HCT116 (cell line): ENCODE measurements at regions not wholly inside any gene's neighbourhood (a gene's known extent, or its start where the extent isn't known, plus 50 kb on each side); places are given as distances from the start of the nearest gene placed in this dataset.

Source experiments
- ATAC-seq: fragments of 200-7000 bp; cut with Tn5 transposase; 2 replicates; pipeline ENCODE4 v1.9.1; 2020; ENCODE audit warnings: mild to moderate bottlenecking, moderate library complexity
- BruUV-seq: library from RNA; stranded (reverse); fragments of 400-500 nt; replicated peaks from 2 replicates; lab custom pipeline; 2021; lab: Mats Ljungman, UMichigan
- CTCF ChIA-PET: fragments of 300-600 bp; sonication (Branson Sonifier 250); formaldehyde crosslinking; loops from one replicate; lab custom pipeline; 2021; ENCODE audit warnings: antibody characterized with exemption; lab: Charles Lee
- POLR2A ChIA-PET: fragments of 300-600, 350-600 bp; sonication (Branson Sonifier 250); formaldehyde crosslinking; loops from one replicate; lab custom pipeline; 2021; ENCODE audit warnings: antibody characterized with exemption; lab: Charles Lee
- RAD21 ChIA-PET, 2 experiments: fragments of 300-600 bp; sonication (Branson Sonifier 250); formaldehyde crosslinking; loops; one replicate each; lab custom pipeline; 2023; ENCODE audit warnings: low total read pairs in 2 of 2; ENCODE audit not compliant: uncharacterized antibody in 2 of 2, unreplicated experiment in 2 of 2, low non-redundant PET in 1 of 2; lab: Charles Lee
- DNase-seq: peaks from one replicate; pipeline ENCODE4 v3.0.0-alpha.2; 2010; ENCODE audit warnings: low read depth, low spot score
- H2AFZ ChIP-seq: fragments of 200-600 bp; shearing (Covaris generic), sonication (generic); 2 replicates; pipeline ENCODE4 v1.6.1; 2017; ENCODE audit warnings: low read depth, mixed run types, mixed read lengths, antibody characterized with exemption, low read length; ENCODE audit not compliant: poor library complexity, severe bottlenecking
- H3K27ac ChIP-seq: 2 replicates; pipeline ENCODE4 v1.5.1; 2012; ENCODE audit warnings: low read depth, low read length
- H3K27me3 ChIP-seq: fragments of 200-600 bp; sonication (generic); 2 replicates; pipeline ENCODE4 v1.6.1; 2016; ENCODE audit warnings: mixed run types, low read length, mixed read lengths; ENCODE audit not compliant: insufficient read depth
- H3K36me3 ChIP-seq, 2 experiments: fragments of 200-500 bp in 1 of 2; fragments of 200-600 bp in 1 of 2; sonication (Bioruptor generic) in 1 of 2; sonication (generic) in 1 of 2; 2 replicates each; pipeline versions ENCODE4 v1.5.1 to v1.6.1; 2014 to 2016; ENCODE audit warnings: low read length in 2 of 2, inconsistent platforms in 1 of 2, mixed read lengths in 1 of 2, mixed run types in 1 of 2; ENCODE audit not compliant: insufficient read depth in 2 of 2, control insufficient read depth in 1 of 2
- H3K4me1 ChIP-seq, 2 experiments: fragments of 200-600 bp in 1 of 2; sonication (generic) in 1 of 2; 2 replicates each; pipeline versions ENCODE4 v1.5.1 to v1.6.1; 2012 to 2017; ENCODE audit warnings: low read length in 2 of 2, inconsistent platforms in 1 of 2, mild to moderate bottlenecking in 1 of 2, mixed read lengths in 1 of 2, mixed run types in 1 of 2, moderate library complexity in 1 of 2; ENCODE audit not compliant: insufficient read depth in 2 of 2, control insufficient read depth in 1 of 2
- H3K4me2 ChIP-seq: fragments of 200-600 bp; sonication (generic); 2 replicates; pipeline ENCODE4 v1.6.1; 2017; ENCODE audit warnings: mixed run types, low read length, mixed read lengths
- H3K4me3 ChIP-seq, 2 experiments: fragments of 200-600 bp in 1 of 2; sonication (generic) in 1 of 2; replicated peaks in 1 of 2; 2 replicates each; pipeline ENCODE4 v1.5.1; 2011 to 2016; ENCODE audit warnings: low read length in 2 of 2, control low read depth in 1 of 2, low read depth in 1 of 2, mild to moderate bottlenecking in 1 of 2, mixed read lengths in 1 of 2, mixed run types in 1 of 2
- H3K79me2 ChIP-seq: fragments of 200-600 bp; sonication (generic); 2 replicates; pipeline ENCODE4 v1.6.1; 2017; ENCODE audit warnings: mild to moderate bottlenecking, mixed run types, low read length, moderate library complexity, mixed read lengths; ENCODE audit not compliant: insufficient read depth
- H3K9ac ChIP-seq: fragments of 200-600 bp; sonication (generic); 2 replicates; pipeline ENCODE4 v1.6.1; 2016; ENCODE audit warnings: low read length, mixed read lengths
- H3K9me2 ChIP-seq: fragments of 200-600 bp; sonication (generic), shearing (Covaris generic); 2 replicates; pipeline ENCODE4 v1.6.1; 2017; ENCODE audit warnings: mixed run types, mild to moderate bottlenecking, moderate library complexity; ENCODE audit not compliant: insufficient read depth
- H3K9me3 ChIP-seq, 2 experiments: fragments of 200-500 bp in 1 of 2; fragments of 200-600 bp in 1 of 2; sonication (Bioruptor generic) in 1 of 2; sonication (generic) in 1 of 2; 2 replicates each; pipeline ENCODE4 v1.6.1; 2014 to 2017; ENCODE audit warnings: low read length in 2 of 2, mixed read lengths in 2 of 2, inconsistent platforms in 1 of 2, low read depth in 1 of 2, mild to moderate bottlenecking in 1 of 2, mixed run types in 1 of 2, moderate library complexity in 1 of 2; ENCODE audit not compliant: control insufficient read depth in 1 of 2, insufficient read depth in 1 of 2
- H4K20me1 ChIP-seq: fragments of 200-600 bp; sonication (generic), shearing (Covaris generic); 2 replicates; pipeline ENCODE4 v1.6.1; 2017; ENCODE audit warnings: mixed run types, mild to moderate bottlenecking, moderate library complexity; ENCODE audit not compliant: insufficient read depth
- EZH2phosphoT487 ChIP-seq: fragments of 200-600 bp; IDR thresholded peaks from 2 replicates; pipeline ENCODE4 v1.6.1; 2018; ENCODE audit warnings: antibody characterized with exemption, borderline replicate concordance
- REST ChIP-seq: IDR thresholded peaks from 2 replicates; pipeline ENCODE4 v1.6.1; 2012; ENCODE audit warnings: low read depth
- intact Hi-C: fragments of 100-400 bp; cut with micrococcal nuclease; formaldehyde crosslinking; loops from 2 replicates; pipeline ENCODE4 v1.10.0; 2022

- POLR2A ChIA-PET: no interaction called here
- intact Hi-C loops: no loop called here
- no peak for ATAC-seq
Observed at GRCh38 chr1:55552636-55553035, 337.5 kb upstream of the USP24 start.

More at GRCh38 chr1:55552636-55553035, 337.5 kb upstream of the USP24 start:
- no peaks in the 10 kb centered on the region for H3K36me3 ChIP-seq
- TF ChIP-seq EZH2phosphoT487 (no peak), REST (no peak)
- no peak overlapping the region for H3K4me2 ChIP-seq
- no peak for DNase-seq
- H3K4me1 ChIP-seq: no peaks in the 10 kb centered on the region
- no peak overlapping the region for H3K4me3 ChIP-seq
- H3K27me3 ChIP-seq: no peaks in the 10 kb centered on the region
- CTCF ChIA-PET: no interaction called here
- H2AFZ ChIP-seq: no peak overlapping the region
- H3K9ac ChIP-seq: no peak overlapping the region
- H3K9me2 ChIP-seq: no peaks in the 10 kb centered on the region
- H3K27ac ChIP-seq: no peak overlapping the region
- H4K20me1 ChIP-seq: no peaks in the 10 kb centered on the region
- RAD21 ChIA-PET: no interaction called here
- H3K9me3 ChIP-seq: no peaks in the 10 kb centered on the region
- no peaks in the 10 kb centered on the region for H3K79me2 ChIP-seq
- BruUV-seq: no TSS peak
